SK-N-SH (cell line): ENCODE measurements at regions not wholly inside any gene's neighbourhood (a gene's known extent, or its start where the extent isn't known, plus 50 kb on each side); places are given as distances from the start of the nearest gene placed in this dataset.

Experiments used
- CTCF ChIA-PET: fragments of 300-600, 350-600 bp; formaldehyde crosslinking; extraction: SDS; loops from one replicate; lab custom pipeline; 2021; lab: Yijun Ruan, JAX
- POLR2A ChIA-PET: fragments of 350-600 bp; sonication (Branson Sonifier 250); formaldehyde crosslinking; extraction: SDS; loops from one replicate; lab custom pipeline; 2020; ENCODE audit warnings: antibody characterized with exemption, inconsistent platforms; lab: Yijun Ruan, JAX
- DNase-seq: peaks from one replicate; pipeline ENCODE4 v3.0.0; 2012
- H2AFZ ChIP-seq: fragments of 200-600 bp; sonication (generic); 2 replicates; pipeline ENCODE4 v1.8.1; 2016; ENCODE audit warnings: antibody characterized with exemption, mild to moderate bottlenecking, low read depth
- H3F3A ChIP-seq: fragments of 200-600 bp; sonication (generic); replicated peaks from 2 replicates; pipeline ENCODE3; 2016; ENCODE audit warnings: antibody characterized with exemption, mild to moderate bottlenecking; ENCODE audit not compliant: insufficient read depth
- H3K27ac ChIP-seq, 2 experiments: fragments of 200-500 bp in 1 of 2; fragments of 200-600 bp in 1 of 2; sonication (Bioruptor generic) in 1 of 2; sonication (generic), shearing (Covaris generic) in 1 of 2; 2 replicates each; pipeline versions ENCODE4 v1.5.1 to v1.6.1; 2014 to 2016; ENCODE audit warnings: low read depth in 2 of 2, inconsistent platforms in 1 of 2, low read length in 1 of 2, mild to moderate bottlenecking in 1 of 2, mixed read lengths in 1 of 2
- H3K27me3 ChIP-seq: fragments of 200-600 bp; sonication (generic), shearing (Covaris generic); 2 replicates; pipeline ENCODE4 v1.6.1; 2016; ENCODE audit warnings: mixed run types; ENCODE audit not compliant: insufficient read depth
- H3K36me3 ChIP-seq, 2 experiments: fragments of 200-500 bp in 1 of 2; fragments of 200-600 bp in 1 of 2; sonication (Bioruptor generic) in 1 of 2; sonication (generic) in 1 of 2; replicated peaks in 1 of 2; 2 replicates each; pipeline versions ENCODE3 to v1.5.1; 2014 to 2016; ENCODE audit warnings: low read length in 1 of 2, mild to moderate bottlenecking in 1 of 2; ENCODE audit not compliant: insufficient read depth in 2 of 2, control insufficient read depth in 1 of 2
- H3K4me1 ChIP-seq, 2 experiments: fragments of 200-500 bp in 1 of 2; fragments of 200-600 bp in 1 of 2; sonication (Bioruptor generic) in 1 of 2; sonication (generic), shearing (Covaris generic) in 1 of 2; 2 replicates each; pipeline versions ENCODE4 v1.5.1 to v1.6.1; 2014 to 2016; ENCODE audit warnings: low read depth in 1 of 2, low read length in 1 of 2, mixed run types in 1 of 2; ENCODE audit not compliant: insufficient read depth in 2 of 2, control insufficient read depth in 1 of 2
- H3K4me2 ChIP-seq: fragments of 200-600 bp; sonication (generic), shearing (Covaris generic); 2 replicates; pipeline ENCODE4 v1.6.1; 2017; ENCODE audit warnings: mixed run types
- H3K4me3 ChIP-seq, 2 experiments: fragments of 200-500 bp in 1 of 2; fragments of 200-600 bp in 1 of 2; sonication (Bioruptor generic) in 1 of 2; sonication (generic), shearing (Covaris generic) in 1 of 2; 2 replicates each; pipeline versions ENCODE4 v1.5.1 to v1.8.1; 2014 to 2016; ENCODE audit warnings: low read depth in 2 of 2, inconsistent platforms in 1 of 2, low read length in 1 of 2, mild to moderate bottlenecking in 1 of 2, mixed read lengths in 1 of 2, moderate library complexity in 1 of 2
- H3K79me2 ChIP-seq: fragments of 200-600 bp; sonication (generic); 2 replicates; pipeline ENCODE4 v1.8.1; 2017; ENCODE audit warnings: mild to moderate bottlenecking; ENCODE audit not compliant: insufficient read depth
- H3K9ac ChIP-seq: fragments of 200-600 bp; sonication (generic); 2 replicates; pipeline ENCODE4 v1.6.1; 2017; ENCODE audit warnings: mixed run types
- H3K9me2 ChIP-seq: fragments of 200-600 bp; sonication (generic); 2 replicates; pipeline ENCODE4 v1.6.1; 2017; ENCODE audit warnings: mixed run types
- H3K9me3 ChIP-seq: fragments of 200-600 bp; sonication (generic); 2 replicates; pipeline ENCODE4 v1.6.1; 2017; ENCODE audit warnings: mixed run types, mild to moderate bottlenecking, moderate library complexity
- H4K20me1 ChIP-seq: fragments of 200-600 bp; sonication (generic); 2 replicates; pipeline ENCODE4 v1.6.1; 2017; ENCODE audit warnings: mild to moderate bottlenecking, mixed run types; ENCODE audit not compliant: insufficient read depth
- CHD2 ChIP-seq: fragments of 150-350 bp; IDR thresholded peaks from 2 replicates; pipeline ENCODE4 v1.6.1; 2018; ENCODE audit warnings: low read length; ENCODE audit not compliant: partially characterized antibody
- EZH2phosphoT487 ChIP-seq: fragments of 200-600 bp; sonication (generic); IDR thresholded peaks from 2 replicates; pipeline ENCODE4 v1.6.1; 2017; ENCODE audit warnings: low read depth, mixed run types, mild to moderate bottlenecking, antibody characterized with exemption, moderate library complexity, borderline replicate concordance
- GABPA ChIP-seq: IDR thresholded peaks from 2 replicates; pipeline ENCODE4 v1.4.0; 2012; ENCODE audit warnings: low read depth, mild to moderate bottlenecking
- GATA2 ChIP-seq: sonication (generic); formaldehyde crosslinking; IDR thresholded peaks from 2 replicates; pipeline ENCODE4 v1.5.0; 2020; ENCODE audit warnings: mild to moderate bottlenecking, missing genetic modification reagents
- JUND ChIP-seq: IDR thresholded peaks from 2 replicates; pipeline ENCODE4 v1.4.0; 2012
- MEF2A ChIP-seq: IDR thresholded peaks from 2 replicates; pipeline ENCODE4 v1.4.0; 2012; ENCODE audit warnings: low read depth, borderline replicate concordance
- MXI1 ChIP-seq: IDR thresholded peaks from 2 replicates; pipeline ENCODE4 v1.6.1; 2012; ENCODE audit warnings: mild to moderate bottlenecking, low read depth, low read length, improper control_type of control experiment
- NFIC ChIP-seq: IDR thresholded peaks from 2 replicates; pipeline ENCODE4 v1.4.0; 2012; ENCODE audit warnings: borderline replicate concordance
- NRF1 ChIP-seq: IDR thresholded peaks from 2 replicates; pipeline ENCODE4 v1.6.1; 2012; ENCODE audit warnings: low read depth, mild to moderate bottlenecking, low read length
- RAD21 ChIP-seq: IDR thresholded peaks from 2 replicates; pipeline ENCODE4 v1.6.1; 2012; ENCODE audit warnings: mild to moderate bottlenecking, low read length
- RCOR1 ChIP-seq: fragments of 150-350 bp; IDR thresholded peaks from 2 replicates; pipeline ENCODE4 v1.6.1; 2017; ENCODE audit warnings: antibody characterized with exemption, low read length
- SIN3A ChIP-seq: IDR thresholded peaks from 2 replicates; pipeline ENCODE4 v1.6.1; 2012; ENCODE audit warnings: low read depth, mild to moderate bottlenecking, low read length, moderate library complexity, borderline replicate concordance
- TEAD4 ChIP-seq: IDR thresholded peaks from 2 replicates; pipeline ENCODE4 v1.4.0; 2012; ENCODE audit warnings: mild to moderate bottlenecking, borderline replicate concordance; ENCODE audit not compliant: insufficient read depth
- YY1 ChIP-seq: IDR thresholded peaks from 2 replicates; pipeline ENCODE4 v1.4.0; 2012; ENCODE audit warnings: low read depth, mild to moderate bottlenecking
- WGBS: methylation state at CpG from one replicate; pipeline ENCODE4 v1.1.6; 2017; ENCODE audit warnings: low lambda C conversion rate; 5-methylcytosine and 5-hydroxymethylcytosine counted together
- TF ChIP-seq, protein P1 (sequence below): IDR thresholded peaks from 2 replicates; pipeline ENCODE4; 2012
- TF ChIP-seq, protein P2 (sequence below): fragments of 200-600 bp; sonication (generic); IDR thresholded peaks from 2 replicates; pipeline ENCODE4 v1.6.1; 2017; ENCODE audit warnings: antibody characterized with exemption, mild to moderate bottlenecking, moderate library complexity
- TF ChIP-seq, protein P3 (sequence below): IDR thresholded peaks from 2 replicates; pipeline ENCODE4 v1.6.1; 2012; ENCODE audit warnings: mild to moderate bottlenecking, low read depth, low read length, moderate library complexity
- TF ChIP-seq, protein P4 (sequence below): fragments of 150-350 bp; IDR thresholded peaks from 2 replicates; pipeline ENCODE4 v1.6.1; 2017; ENCODE audit warnings: antibody characterized with exemption, low read length, low read depth, borderline replicate concordance

DNA sequence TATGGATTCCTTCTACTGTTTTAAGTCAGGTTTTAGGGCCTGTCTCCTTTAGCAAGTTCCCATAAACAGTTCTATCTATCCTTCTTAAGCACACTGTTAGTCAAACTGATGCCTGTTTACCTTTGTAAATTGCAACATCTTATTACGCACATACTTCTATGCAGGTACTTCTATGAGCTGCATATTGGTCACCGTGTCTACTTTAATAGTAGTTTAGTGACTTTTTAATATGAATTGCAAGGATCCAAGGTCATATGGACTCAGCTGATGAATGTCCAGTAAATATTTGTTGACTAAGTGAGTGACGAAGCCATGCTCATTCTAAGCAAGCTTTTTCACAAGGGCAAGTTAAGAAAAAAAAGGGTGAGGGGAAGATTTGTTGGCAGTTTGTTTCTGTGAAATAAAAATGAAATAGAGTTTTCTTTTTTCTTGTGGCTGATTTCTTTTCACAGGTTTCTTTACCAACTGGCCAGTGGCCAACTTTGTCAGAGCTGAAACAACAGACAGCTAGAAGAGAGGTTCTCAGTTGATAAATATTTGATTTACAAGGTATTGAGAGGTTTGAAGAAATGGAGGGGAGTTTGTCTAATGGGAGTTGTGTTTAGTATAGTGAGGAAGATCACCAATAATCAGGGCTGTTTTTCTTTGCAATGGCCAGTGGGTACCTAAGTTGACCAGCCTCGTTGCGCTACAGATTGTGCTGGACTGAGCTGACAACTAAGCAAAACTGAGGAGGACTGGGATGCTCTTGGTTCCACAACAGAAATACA is 141.1 kb downstream of the SLC15A5 start:
- no peak overlapping the region for H3K9ac ChIP-seq
- H3K9me2 ChIP-seq = no peaks in the 10 kb centered on the region
- TF ChIP-seq CHD2 (no peak), TEAD4 (no peak), RCOR1 (no peak), NRF1 (no peak), MXI1 (no peak), EZH2phosphoT487 (no peak), SIN3A (no peak)
- WGBS = 38% methylated on average over 5 of the region's 5 CpGs
- no peaks in the 10 kb centered on the region for H3F3A ChIP-seq
- H2AFZ ChIP-seq = no peak overlapping the region
- H3K79me2 ChIP-seq = no peaks in the 10 kb centered on the region
- H3K4me1 ChIP-seq = no peaks in the 10 kb centered on the region
- H3K4me2 ChIP-seq = no peak overlapping the region
- no peaks in the 10 kb centered on the region for H3K27me3 ChIP-seq
- CTCF ChIA-PET = no interaction called here
- H3K4me3 ChIP-seq = no peak overlapping the region
- H4K20me1 ChIP-seq = no peaks in the 10 kb centered on the region
- POLR2A ChIA-PET = no interaction called here
- no peak for DNase-seq
- H3K9me3 ChIP-seq = no peaks in the 10 kb centered on the region
- H3K27ac ChIP-seq = no peak overlapping the region
- H3K36me3 ChIP-seq = no peaks in the 10 kb centered on the region

DNA sequence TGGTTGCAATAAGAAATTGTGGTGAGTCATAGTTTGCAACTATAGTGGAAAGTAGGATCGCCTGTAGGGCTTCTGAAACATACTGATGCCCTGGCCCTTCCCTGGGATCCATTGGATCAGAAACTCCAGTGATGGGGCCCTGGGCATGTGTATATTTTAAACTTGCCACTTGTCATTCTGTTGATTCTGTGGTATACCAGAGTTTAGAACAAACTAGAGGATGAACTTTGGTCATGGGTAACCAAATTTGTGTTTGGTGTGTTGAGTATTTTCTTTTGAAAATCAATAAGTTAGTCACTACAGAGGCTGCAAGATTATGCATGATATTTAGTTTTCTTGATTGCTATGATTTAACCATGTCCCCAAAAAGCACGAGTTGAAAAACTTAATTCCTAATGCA is 142.2 kb downstream of the SLC15A5 start:
- ChIA-PET POLR2A (no interaction called here), CTCF (no interaction called here)
- no peaks in the 10 kb centered on the region for H3K9me2 ChIP-seq
- no peak for DNase-seq
- 4% methylated on average over 2 of the region's 2 CpGs for WGBS
- H3K4me3 ChIP-seq = no peak overlapping the region
- no peaks in the 10 kb centered on the region for H3F3A ChIP-seq
- H3K4me1 ChIP-seq = no peaks in the 10 kb centered on the region
- TF ChIP-seq, protein P1, sequence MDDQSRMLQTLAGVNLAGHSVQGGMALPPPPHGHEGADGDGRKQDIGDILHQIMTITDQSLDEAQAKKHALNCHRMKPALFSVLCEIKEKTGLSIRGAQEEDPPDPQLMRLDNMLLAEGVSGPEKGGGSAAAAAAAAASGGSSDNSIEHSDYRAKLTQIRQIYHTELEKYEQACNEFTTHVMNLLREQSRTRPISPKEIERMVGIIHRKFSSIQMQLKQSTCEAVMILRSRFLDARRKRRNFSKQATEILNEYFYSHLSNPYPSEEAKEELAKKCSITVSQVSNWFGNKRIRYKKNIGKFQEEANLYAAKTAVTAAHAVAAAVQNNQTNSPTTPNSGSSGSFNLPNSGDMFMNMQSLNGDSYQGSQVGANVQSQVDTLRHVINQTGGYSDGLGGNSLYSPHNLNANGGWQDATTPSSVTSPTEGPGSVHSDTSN = no peak
- TF ChIP-seq GABPA (no peak), MEF2A (no peak), TEAD4 (no peak), YY1 (no peak), NFIC (no peak), JUND (no peak), NRF1 (no peak), GATA2 (CRISPR knock-in tag) (no peak), RAD21 (no peak), RCOR1 (no peak)
- TF ChIP-seq, protein P2, sequence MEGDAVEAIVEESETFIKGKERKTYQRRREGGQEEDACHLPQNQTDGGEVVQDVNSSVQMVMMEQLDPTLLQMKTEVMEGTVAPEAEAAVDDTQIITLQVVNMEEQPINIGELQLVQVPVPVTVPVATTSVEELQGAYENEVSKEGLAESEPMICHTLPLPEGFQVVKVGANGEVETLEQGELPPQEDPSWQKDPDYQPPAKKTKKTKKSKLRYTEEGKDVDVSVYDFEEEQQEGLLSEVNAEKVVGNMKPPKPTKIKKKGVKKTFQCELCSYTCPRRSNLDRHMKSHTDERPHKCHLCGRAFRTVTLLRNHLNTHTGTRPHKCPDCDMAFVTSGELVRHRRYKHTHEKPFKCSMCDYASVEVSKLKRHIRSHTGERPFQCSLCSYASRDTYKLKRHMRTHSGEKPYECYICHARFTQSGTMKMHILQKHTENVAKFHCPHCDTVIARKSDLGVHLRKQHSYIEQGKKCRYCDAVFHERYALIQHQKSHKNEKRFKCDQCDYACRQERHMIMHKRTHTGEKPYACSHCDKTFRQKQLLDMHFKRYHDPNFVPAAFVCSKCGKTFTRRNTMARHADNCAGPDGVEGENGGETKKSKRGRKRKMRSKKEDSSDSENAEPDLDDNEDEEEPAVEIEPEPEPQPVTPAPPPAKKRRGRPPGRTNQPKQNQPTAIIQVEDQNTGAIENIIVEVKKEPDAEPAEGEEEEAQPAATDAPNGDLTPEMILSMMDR = no peak
- TF ChIP-seq, protein P3, sequence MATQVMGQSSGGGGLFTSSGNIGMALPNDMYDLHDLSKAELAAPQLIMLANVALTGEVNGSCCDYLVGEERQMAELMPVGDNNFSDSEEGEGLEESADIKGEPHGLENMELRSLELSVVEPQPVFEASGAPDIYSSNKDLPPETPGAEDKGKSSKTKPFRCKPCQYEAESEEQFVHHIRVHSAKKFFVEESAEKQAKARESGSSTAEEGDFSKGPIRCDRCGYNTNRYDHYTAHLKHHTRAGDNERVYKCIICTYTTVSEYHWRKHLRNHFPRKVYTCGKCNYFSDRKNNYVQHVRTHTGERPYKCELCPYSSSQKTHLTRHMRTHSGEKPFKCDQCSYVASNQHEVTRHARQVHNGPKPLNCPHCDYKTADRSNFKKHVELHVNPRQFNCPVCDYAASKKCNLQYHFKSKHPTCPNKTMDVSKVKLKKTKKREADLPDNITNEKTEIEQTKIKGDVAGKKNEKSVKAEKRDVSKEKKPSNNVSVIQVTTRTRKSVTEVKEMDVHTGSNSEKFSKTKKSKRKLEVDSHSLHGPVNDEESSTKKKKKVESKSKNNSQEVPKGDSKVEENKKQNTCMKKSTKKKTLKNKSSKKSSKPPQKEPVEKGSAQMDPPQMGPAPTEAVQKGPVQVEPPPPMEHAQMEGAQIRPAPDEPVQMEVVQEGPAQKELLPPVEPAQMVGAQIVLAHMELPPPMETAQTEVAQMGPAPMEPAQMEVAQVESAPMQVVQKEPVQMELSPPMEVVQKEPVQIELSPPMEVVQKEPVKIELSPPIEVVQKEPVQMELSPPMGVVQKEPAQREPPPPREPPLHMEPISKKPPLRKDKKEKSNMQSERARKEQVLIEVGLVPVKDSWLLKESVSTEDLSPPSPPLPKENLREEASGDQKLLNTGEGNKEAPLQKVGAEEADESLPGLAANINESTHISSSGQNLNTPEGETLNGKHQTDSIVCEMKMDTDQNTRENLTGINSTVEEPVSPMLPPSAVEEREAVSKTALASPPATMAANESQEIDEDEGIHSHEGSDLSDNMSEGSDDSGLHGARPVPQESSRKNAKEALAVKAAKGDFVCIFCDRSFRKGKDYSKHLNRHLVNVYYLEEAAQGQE = no peak
- TF ChIP-seq, protein P4, sequence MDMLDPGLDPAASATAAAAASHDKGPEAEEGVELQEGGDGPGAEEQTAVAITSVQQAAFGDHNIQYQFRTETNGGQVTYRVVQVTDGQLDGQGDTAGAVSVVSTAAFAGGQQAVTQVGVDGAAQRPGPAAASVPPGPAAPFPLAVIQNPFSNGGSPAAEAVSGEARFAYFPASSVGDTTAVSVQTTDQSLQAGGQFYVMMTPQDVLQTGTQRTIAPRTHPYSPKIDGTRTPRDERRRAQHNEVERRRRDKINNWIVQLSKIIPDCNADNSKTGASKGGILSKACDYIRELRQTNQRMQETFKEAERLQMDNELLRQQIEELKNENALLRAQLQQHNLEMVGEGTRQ = no peak
- no peak overlapping the region for H3K9ac ChIP-seq
- no peak overlapping the region for H3K4me2 ChIP-seq
- no peaks in the 10 kb centered on the region for H3K79me2 ChIP-seq
- H3K9me3 ChIP-seq = no peaks in the 10 kb centered on the region
- no peaks in the 10 kb centered on the region for H4K20me1 ChIP-seq
- H2AFZ ChIP-seq = no peak overlapping the region
- no peaks in the 10 kb centered on the region for H3K27me3 ChIP-seq
- H3K27ac ChIP-seq = no peak overlapping the region
- no peaks in the 10 kb centered on the region for H3K36me3 ChIP-seq
